Spleen (tissue), 7 donors: ENCODE measurements at regions not wholly inside any gene's neighbourhood (a gene's known extent, or its start where the extent isn't known, plus 50 kb on each side); places are given as distances from the start of the nearest gene placed in this dataset.

Experiments
- CTCF ChIP-seq, 11 experiments: fragments of 200-600 bp in 7 of 11; fragments of 450-650 bp in 4 of 11; sonication (generic) in 4 of 11; IDR thresholded peaks in 8 of 11; conservative IDR thresholded peaks in 3 of 11; 1 replicate in 7 of 11; 2 replicates in 4 of 11; pipeline versions ENCODE4 v1.4.0 to v1.8.0; 2016 to 2021; ENCODE audit warnings: antibody characterized with exemption in 11 of 11, inconsistent platforms in 4 of 11, mild to moderate bottlenecking in 1 of 11
- POLR2A ChIP-seq, 3 donors: fragments of 450-650 bp; IDR thresholded peaks; one replicate each; pipeline ENCODE4 v1.5.1; 2017; ENCODE audit warnings: antibody characterized with exemption in 3 of 3, mild to moderate bottlenecking in 1 of 3
- donor health status: DM: no; HTN: no; CAD: no; lungs with moderate emphysema.
- donor health status: DM: no; HTN: no; CAD: no.
- donor health status: DM: no; HTN: no; CAD: no.

- no peak for TF ChIP-seq CTCF (IDR thresholded peaks at IDR 0.05 in 8 of 11, conservative IDR thresholded peaks at IDR 0.05 in 3 of 11)
- no peak for TF ChIP-seq POLR2A (IDR thresholded peaks at IDR 0.05)
Observed at GRCh38 chr11:129265125-129265788, 73.1 kb upstream of the ARHGAP32 start.
